Tongue (tissue), 1 donor: ENCODE measurements at regions not wholly inside any gene's neighbourhood (a gene's known extent, or its start where the extent isn't known, plus 50 kb on each side); places are given as distances from the start of the nearest gene placed in this dataset.

ENCODE experiments used
- DNase-seq: peaks from one replicate; pipeline ENCODE4 v3.0.0-alpha.2; 2015

DNA sequence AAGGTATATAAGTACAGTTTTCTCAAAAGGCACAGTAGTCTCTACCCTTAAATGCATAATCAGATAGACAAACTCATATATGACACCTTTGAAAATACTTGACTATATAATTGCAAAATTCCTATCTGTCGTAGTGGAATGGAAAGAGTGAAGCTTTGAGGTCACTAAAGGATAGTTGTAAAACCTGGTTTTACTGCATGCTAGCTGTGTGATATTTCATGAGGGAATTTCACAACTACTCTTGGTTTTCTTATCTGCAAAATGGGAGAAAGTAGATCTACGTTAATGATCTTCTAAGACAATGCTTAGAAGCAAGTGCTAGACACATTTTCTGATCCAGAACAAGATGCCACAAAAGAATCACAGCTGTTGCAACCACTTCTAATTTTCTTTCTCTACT lies 332.2 kb downstream of the AASDHPPT start:
- no peak for DNase-seq

DNA sequence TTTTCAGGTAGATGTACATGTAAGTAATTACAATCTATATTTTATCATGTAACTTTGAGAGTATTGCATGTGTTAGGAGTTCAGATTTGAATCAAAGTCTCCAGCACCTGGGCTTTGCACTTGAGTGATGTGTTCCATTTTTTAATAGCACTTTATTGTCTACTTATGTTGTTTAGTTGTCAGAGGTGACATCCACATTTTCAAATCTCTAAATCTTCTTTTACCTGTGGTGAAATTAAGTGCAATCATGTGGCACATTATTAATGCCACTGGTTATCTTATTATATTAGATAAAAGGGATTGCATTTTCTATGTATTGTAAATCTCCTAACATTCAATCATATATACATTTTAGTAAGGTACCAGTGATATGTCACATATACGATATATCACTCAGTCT lies 333.4 kb downstream of the AASDHPPT start:
- no peak for DNase-seq

DNA sequence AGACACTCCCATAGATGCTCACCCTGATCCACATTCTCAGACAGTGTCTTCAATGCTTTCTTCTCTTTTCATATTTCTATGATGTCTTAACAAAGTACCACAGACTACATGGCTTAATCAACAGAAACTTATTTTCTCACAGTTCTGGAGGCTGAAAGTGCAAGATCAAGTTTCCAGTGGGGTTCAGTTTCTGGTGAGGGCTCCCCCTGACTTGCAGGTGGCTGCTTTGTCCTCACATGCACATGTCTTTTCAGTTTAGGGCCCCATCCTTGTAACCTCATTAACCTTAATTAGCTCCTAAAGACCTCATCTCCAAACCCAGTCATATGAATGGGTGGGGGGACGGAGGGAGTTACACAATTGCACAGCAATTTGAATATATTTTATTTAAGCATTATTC lies 335.8 kb downstream of the AASDHPPT start:
- no peak for DNase-seq

DNA sequence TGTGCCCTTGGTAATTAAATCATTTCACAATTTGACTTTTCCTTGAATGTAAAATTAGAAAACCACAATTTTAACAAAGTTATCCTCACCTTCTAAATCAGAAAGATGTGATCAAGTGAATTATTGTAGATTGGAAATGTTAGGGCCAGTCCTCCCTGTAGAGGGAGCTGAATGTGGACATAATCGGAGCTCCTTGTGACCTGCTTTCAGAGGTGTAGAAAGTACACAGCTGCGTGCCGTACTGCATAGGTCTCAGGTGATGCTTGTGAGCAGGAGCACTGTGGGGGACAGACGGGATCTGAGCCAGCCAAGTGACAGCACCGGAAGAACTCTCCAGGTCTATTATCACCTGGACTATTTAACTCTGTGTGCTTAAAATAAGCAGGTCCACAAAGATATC lies 338.0 kb downstream of the AASDHPPT start:
- no peak for DNase-seq

DNA sequence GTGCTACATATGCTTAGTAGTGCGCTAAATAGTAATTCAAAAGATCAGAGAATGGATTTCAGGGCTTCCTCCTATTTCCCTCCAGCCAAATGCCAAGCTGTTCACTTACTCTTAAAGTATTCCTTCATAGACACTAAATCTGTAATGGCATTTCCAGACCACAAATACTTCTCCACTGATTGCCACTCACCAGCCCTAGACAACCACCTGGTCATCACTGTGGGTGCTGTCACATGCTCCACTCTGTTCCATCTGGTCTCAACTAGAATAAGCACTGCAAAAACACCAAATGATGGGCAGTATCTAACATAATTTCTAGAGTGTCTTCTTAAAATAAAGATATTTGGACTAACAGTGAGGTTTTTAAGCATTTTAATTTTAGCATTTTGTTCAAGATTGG lies 341.3 kb downstream of the AASDHPPT start:
- no peak for DNase-seq

DNA sequence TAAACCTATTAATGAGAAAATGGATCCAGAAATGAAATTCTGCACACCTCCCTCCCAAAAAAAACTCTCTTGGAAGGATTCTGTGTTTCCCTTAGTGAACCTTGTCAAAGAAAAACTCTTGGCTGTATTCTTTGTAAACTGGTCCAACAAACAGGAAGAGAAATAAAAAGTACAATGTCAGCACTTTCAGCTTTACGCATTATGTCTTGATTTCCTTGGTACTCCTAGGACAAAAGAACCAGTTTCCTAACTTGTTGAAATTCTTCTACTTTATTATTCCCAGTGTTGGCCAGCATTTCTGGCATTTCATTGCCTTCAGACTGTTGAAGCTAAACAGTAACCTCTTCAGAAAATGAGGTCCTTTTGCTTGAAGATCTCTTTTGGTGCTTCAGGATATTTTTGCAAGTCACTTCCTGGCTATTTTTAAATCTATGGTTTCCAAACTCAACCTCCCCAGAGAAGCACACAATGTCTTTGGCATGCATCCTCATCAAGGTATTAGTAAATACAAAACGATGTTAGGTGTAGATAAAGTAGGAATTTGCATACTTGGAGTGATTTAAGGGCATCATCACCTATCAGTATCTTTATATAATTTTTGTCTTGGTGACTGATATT lies 342.7 kb downstream of the AASDHPPT start:
- DNase-seq, result no peak

DNA sequence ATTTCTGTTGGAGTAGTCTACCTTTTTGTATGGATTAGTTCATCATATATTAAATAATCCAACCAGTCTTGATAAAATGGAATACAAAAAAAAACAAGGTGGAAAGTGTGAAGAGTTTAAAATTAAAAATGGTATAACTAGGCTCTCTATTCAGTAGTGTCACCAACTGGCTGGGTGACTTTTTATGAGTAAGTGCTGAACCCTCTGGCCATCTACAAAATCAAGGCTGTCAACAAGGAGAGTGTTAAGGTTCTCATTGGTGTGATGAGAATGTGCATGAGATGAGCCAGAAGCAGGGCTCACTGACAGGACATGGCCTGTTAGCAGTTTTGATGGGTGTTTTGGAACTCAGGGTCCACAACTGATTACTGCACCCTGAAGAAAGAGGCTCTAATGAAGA lies 343.2 kb downstream of the AASDHPPT start:
- DNase-seq, result no peak

DNA sequence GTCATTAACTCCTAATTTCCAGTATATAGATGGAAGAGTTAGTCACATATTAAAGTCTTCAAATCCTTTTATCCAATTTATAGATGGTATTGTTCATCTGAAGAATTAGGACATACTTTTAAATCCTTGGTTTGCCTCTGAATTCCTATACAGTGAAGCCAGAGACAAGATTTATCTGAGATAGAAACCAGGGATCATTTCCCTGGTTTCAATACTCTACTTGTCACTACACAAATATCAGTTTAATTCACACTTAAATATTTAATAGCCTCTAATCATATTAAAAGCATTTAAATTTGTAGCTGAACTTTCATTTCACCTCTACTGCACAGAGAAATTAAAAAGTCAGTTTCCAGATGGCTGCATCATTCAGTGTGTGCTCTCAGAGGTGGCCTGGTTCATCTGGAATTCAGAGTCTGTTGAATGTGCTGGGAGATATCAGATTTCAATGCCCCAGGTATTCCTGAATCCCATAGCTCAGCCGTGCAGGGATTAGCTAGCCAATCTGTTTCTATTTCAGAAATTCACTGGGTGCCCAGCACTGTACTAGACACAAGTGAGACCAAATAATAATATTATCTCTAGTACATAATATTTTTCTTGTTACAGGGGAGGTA lies 344.3 kb downstream of the AASDHPPT start:
- DNase-seq, result no peak

DNA sequence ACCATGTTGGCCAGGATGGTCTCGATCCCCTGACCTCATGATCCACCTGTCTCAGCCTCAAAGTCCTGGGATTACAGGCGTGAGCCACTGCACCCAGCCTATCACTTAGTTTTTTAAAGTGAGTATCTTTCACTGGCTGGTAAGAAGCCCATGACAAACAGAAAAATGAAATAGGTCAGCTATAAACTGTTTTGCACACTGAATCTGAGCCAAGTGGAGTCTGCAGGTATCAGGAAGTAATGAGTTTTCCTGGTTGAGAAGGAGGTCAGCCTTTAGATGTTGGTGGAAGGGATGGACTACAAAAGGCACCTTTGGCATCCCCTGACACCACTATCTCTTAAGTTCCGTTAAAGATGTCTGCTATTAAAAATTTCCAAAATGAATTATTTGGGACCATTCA lies 345.1 kb downstream of the AASDHPPT start:
- DNase-seq, result no peak

DNA sequence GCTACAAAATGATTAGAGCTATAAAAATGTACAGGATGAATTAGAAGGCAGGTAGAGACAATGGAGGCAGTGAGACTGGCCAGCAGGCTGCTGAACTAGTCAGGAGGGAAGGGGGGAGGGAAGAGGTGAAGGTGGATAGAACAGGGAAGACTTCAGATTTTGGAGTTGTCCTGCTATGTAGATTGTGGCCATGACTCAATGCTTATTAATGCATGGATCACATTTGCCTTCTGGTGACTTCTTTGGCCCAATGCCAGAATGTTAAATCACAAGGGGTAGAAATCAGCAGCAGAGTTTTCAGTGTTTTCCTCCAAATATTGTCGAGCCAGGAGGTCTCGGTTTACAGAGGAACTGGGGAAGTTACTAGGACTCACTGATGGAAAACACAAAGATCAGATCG lies 346.6 kb downstream of the AASDHPPT start:
- no peak for DNase-seq

DNA sequence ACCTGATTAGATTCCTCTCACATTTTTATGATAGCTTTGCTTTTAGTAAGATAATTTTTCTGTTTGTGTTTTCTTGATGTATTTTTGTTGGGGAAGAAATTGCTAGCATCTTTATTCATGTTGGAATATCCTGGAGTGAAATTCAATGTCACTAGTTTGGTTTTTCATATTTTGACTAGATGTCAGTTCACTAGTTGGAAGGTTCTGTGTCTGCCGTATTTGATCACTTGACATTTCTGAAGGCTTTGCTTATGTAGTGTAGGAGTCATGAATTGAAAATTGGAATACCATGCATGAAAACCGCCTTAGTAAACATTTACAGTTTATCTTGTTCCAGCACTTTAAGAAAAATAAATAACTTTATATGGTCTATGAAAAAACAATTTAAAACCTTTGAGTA lies 348.4 kb downstream of the AASDHPPT start:
- DNase-seq, result no peak

DNA sequence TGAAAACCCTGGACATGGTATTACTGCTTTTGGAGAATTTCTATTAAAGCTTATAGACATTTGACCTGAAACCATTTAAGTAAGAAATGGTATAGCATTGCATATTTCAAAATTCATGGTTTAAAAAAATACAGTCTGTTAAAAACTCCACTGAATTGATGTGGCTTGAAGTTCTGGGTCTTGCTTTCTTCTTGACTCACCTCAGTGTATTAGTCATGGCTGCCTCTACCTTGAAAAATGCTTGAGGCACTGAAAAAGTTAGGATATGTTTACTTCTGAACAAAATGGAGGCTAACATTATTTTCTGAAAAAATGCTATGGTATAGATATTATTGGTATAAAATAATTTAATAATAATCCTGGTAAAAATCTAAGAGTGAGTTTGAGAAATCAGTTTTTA lies 349.2 kb downstream of the AASDHPPT start:
- DNase-seq, result no peak

DNA sequence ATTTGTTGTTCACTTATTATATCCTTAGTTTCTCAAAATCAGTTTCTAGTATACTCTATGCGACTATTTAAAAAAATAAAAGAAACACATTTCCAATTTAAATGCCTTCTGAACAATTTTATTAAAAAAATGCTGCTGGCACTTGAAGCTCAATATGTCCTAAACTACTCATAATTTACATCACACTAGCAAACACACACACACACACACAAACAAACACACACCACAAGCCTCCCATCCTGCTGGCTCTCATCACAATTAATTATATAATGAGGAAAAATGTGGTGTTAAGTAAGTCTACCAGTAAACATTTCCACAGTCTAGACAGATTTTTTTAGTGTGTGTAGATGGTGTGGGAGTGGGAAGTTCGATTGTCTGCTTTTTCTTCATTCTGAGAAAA lies 350.3 kb downstream of the AASDHPPT start:
- DNase-seq, result no peak

DNA sequence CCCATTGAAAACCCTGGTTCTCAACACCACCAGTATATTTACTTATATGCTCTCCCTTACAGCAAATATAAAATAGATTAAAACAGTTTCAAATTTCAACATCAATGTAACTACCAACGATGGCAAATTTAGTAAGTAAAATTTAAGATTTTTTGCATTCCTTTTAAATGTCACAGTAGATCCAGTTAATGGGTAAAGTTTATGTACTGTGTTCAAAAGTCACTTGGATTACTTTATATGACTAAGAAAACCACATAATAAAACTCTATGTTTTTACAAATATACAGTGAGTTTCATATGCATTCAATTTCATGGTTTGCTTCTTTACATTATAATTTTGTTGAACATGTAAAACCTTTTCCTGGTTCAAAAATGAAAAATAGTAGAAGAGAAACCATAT lies 364.6 kb downstream of the AASDHPPT start:
- DNase-seq, result no peak

DNA sequence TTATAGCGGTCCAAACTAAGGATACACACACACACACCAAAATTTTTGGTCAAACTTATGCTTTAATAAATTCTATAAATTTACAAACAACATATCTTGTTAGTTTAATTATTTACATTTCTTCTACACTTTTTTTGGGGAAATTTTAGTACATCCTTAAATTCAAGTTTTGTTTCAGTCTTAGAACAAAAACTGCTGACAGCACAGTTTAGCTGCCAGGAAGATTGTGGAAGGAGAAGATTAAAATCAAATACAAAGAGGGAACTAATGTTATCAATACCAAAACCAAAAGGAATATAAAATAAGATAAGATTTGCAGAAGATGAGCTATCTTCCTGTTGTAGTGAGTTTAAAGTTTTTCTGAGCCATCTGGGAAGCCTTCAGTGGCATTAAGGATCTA lies 368.8 kb downstream of the AASDHPPT start:
- no peak for DNase-seq

DNA sequence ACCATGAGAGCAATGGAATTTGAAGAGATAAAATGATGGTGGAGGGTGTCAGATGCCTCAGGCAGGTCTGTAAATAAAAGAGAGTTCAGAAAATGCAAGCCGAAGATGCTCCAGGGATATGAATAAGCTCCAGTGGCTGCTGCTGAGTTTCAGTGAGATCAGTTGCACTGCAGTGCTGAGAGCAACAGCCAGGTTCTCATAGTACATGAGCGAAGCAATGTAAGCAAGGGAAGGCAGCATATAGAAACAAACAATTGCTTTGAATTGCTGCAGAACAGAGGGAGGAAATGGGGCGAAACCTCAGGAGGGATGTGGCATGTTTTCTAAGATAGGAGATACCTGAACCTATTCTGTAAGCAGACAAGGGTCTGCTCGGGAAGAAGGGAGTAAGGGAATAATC lies 369.5 kb downstream of the AASDHPPT start:
- no peak for DNase-seq

DNA sequence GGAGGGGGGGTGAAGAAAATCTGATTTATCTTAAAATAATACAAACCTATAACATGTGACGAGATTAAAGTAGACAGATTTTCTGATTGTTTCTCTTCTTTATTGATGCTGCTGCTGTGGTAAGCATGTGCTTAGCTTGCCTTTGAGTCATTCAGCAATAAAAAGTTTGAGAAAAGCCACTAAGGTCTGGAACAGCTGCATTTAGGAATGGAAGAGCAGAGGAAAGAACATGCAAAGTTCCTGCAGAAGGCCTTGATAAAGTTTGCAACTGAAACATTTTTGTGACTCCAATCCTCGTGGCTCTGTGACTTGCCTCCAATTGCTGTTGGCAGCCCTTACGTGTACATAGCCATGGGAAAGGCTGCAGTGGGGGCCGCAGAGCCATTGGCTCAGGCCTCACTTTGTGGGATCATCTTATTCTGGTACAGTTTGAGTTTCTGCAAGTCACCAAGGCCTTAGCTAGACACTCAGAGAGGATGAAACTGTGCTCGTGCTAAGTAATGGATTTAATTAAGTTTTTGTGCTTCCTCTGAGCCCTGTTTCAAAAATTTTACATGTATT lies 370.2 kb downstream of the AASDHPPT start:
- no peak for DNase-seq

DNA sequence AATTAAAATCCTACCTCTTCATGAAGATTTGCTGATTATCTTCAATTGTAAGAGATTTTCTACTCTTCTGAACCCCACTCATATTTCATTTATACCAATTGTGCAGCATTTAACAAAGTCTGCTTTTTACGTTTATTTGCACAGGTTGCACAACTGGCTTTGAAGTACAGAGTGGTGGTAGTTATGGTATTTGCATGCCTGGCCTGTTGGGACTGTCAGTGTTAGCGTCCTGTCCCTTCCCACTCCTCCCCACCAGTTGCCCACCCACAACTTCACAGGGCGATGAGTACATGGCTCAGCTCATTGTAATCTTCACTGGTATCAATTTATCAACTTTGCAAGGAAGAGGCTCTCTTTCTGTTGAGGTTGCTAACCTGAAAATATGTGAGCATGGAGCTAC lies 372.3 kb downstream of the AASDHPPT start:
- no peak for DNase-seq

DNA sequence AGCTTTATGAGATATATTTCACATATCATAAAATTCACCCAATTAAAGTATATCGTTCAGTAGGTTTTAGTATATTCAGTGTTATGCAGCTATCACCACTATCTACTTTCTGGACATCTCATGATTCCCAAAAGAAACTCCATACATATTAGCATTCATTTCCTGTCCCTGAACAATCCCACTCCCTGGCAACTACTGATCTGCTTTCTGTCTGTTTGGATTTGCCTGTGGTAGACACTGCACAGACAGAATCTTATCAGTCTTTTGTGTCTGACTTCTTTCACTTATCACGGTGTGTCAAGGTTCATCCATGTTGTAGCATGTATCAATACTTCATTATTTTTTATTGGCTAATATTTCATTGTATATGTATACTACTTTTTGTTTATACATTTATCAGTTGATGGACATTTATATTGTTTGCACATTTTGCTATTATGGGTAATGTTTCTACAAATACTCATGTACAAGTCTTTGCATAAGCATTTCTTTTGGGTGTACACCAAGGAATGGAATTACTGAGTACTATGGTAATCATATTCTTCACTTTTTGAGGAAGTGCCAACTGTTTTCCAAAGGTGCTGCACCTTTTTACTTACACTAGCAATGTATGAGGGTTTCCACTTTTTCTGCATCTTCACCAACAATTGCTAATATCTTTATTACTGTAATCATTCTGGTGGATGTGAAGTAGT lies 373.9 kb downstream of the AASDHPPT start:
- no peak for DNase-seq

DNA sequence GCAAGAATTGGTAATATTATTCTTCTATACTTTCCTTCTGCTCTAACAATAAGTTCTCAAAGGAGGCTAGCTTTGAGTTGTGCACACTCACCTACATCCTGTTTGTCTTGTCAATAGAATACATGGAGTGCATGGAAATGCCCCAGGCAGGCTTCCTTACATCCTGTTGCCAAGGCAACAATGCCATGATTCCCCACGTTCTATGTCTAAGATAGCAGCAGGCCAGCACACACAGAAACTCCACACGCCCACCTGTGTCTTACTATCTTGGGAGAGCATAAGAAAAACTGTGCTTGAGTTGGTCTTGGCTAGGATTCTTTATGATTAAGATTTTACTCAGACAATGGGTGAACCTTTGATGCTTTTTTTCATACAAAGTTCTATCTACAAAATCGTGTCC lies 379.2 kb downstream of the AASDHPPT start:
- DNase-seq, result no peak

DNA sequence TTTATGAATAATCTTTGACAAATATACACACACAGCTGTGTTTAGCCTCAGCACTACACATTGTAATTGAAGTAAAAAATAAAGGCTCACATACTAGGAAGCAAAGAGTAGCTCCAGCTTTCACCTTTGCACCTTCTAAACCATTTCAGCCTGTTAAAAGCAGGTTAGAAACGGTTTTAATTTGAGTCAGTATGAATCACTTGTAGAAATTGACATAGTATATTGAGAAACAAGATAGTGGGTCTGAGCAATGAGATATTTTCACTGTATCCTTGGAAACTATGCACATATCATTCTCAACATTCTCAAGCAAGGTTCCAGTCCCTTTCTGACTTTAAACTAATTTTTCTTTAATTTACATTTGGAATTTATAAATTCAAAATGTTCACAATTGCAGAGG lies 380.3 kb downstream of the AASDHPPT start:
- no peak for DNase-seq

DNA sequence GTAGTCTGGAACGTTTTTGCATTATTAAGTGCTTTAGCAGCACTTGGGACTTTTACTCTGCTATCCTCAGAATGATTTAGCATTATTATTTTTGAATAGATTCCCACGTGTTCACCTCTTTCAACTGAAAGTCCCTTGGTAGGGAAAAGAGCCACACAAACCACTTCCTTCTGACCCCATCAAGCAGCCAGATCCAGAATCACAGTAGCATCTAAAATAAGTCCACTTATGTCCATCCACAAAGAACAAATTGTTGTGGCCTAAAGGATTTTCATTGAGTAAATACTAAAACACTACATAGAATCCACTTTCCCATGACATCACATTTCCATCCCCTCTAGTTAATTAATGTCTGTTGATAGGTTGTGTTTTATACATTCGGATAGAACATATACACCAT lies 381.7 kb downstream of the AASDHPPT start:
- DNase-seq, result no peak

DNA sequence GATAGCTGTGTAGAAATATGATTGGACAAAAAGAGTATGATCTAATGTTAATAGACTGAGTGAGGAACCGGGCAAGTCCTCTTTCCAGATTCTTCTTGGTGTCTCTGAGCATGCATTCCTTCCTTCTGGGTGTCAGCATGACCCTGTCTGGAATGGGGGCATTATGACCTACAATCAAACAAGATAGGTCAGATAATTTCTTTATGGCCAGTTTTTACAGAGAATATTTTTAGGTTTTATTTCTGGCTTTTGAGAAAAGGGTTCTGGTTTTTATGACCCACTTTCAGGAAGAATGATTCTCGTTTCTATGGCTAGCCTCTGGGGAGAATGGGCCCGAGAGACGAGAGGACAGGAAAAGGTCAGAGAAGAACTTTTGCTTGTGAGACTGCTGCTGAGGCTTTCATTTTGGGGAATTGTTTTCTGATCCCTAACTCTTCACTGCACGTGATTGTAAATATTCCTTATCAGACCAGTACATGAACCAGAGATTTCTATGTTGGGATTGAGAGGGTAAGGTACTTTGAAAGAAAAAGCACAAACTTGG lies 383.8 kb downstream of the AASDHPPT start:
- DNase-seq, result no peak
